OCI-LY1 (cell line): ENCODE measurements at regions not wholly inside any gene's neighbourhood (a gene's known extent, or its start where the extent isn't known, plus 50 kb on each side); places are given as distances from the start of the nearest gene placed in this dataset.
"Not testable (repeated sequence)": the region's sequence is repeated elsewhere in the genome, so short reads cannot be mapped to it uniquely, and the experiment has no call there.

ENCODE experiments used
- H2AFZ ChIP-seq: fragments of 200-600 bp; sonication (generic), shearing (Covaris generic); 2 replicates; pipeline ENCODE4 v1.6.0; 2014; ENCODE audit warnings: antibody characterized with exemption, mild to moderate bottlenecking, low read length
- H3F3A ChIP-seq: fragments of 200-600 bp; sonication (generic), shearing (Covaris generic); 2 replicates; pipeline ENCODE4 v1.6.0; 2014; ENCODE audit warnings: mild to moderate bottlenecking, antibody characterized with exemption, low read length, moderate library complexity; ENCODE audit not compliant: insufficient read depth
- H3K27ac ChIP-seq: fragments of 200-600 bp; sonication (generic); 2 replicates; pipeline ENCODE4 v1.5.1; 2014; ENCODE audit warnings: low read length, mixed run types, mild to moderate bottlenecking, low read depth; ENCODE audit not compliant: poor library complexity, severe bottlenecking
- H3K27me3 ChIP-seq: fragments of 200-600 bp; sonication (generic); 2 replicates; pipeline ENCODE4 v1.6.0; 2014; ENCODE audit warnings: antibody characterized with exemption, mild to moderate bottlenecking, low read length, moderate library complexity; ENCODE audit not compliant: insufficient read depth
- H3K36me3 ChIP-seq: fragments of 200-600 bp; sonication (generic); 2 replicates; pipeline ENCODE4 v1.6.1; 2014; ENCODE audit warnings: mild to moderate bottlenecking, antibody characterized with exemption, low read length, moderate library complexity, mixed read lengths; ENCODE audit not compliant: insufficient read depth
- H3K4me1 ChIP-seq: fragments of 200-600 bp; sonication (generic); 2 replicates; pipeline ENCODE4 v1.5.1; 2014; ENCODE audit warnings: mild to moderate bottlenecking, low read length, moderate library complexity; ENCODE audit not compliant: insufficient read depth, severe bottlenecking
- H3K4me2 ChIP-seq: fragments of 200-600 bp; sonication (generic), shearing (Covaris generic); 2 replicates; pipeline ENCODE4 v1.6.1; 2014; ENCODE audit warnings: low read length
- H3K4me3 ChIP-seq: fragments of 200-600 bp; sonication (generic); 2 replicates; pipeline ENCODE4 v1.5.1; 2014; ENCODE audit warnings: low read length, low read depth, mild to moderate bottlenecking, mixed read lengths; ENCODE audit not compliant: poor library complexity, severe bottlenecking
- H3K79me2 ChIP-seq: fragments of 200-600 bp; shearing (Covaris generic); 2 replicates; pipeline ENCODE4 v1.6.1; 2016; ENCODE audit warnings: mixed run types, low read length, mixed read lengths; ENCODE audit not compliant: insufficient read depth
- H3K9ac ChIP-seq: fragments of 200-600 bp; sonication (generic), shearing (Covaris generic); 2 replicates; pipeline ENCODE4 v1.6.1; 2014; ENCODE audit warnings: mild to moderate bottlenecking, low read length, mixed read lengths
- H3K9me2 ChIP-seq: fragments of 200-600 bp; sonication (generic), shearing (Covaris generic); 2 replicates; pipeline ENCODE4 v1.6.1; 2014; ENCODE audit warnings: low read depth, mild to moderate bottlenecking, low read length, mixed read lengths
- H3K9me3 ChIP-seq: fragments of 200-600 bp; shearing (Covaris generic); 2 replicates; pipeline ENCODE4 v1.6.1; 2014; ENCODE audit warnings: low read length, mixed read lengths
- H4K20me1 ChIP-seq: fragments of 200-600 bp; sonication (generic), shearing (Covaris generic); 2 replicates; pipeline ENCODE4 v1.6.0; 2016; ENCODE audit warnings: mild to moderate bottlenecking, low read length; ENCODE audit not compliant: insufficient read depth
- CTCF ChIP-seq: fragments of 200-600 bp; sonication (generic), shearing (Covaris generic); IDR thresholded peaks from 2 replicates; pipeline ENCODE4 v1.5.1; 2017; ENCODE audit warnings: mild to moderate bottlenecking, antibody characterized with exemption, low read length, moderate library complexity, mixed read lengths
- EZH2 ChIP-seq: fragments of 200-600 bp; sonication (generic), shearing (Covaris generic); IDR thresholded peaks from 2 replicates; pipeline ENCODE4 v1.8.0; 2017; ENCODE audit warnings: borderline replicate concordance, mixed run types, mild to moderate bottlenecking, antibody characterized with exemption, low read length, moderate library complexity, mixed read lengths

GRCh38 chr1:114249691-114250090 lies 96.0 kb upstream of the SYT6 start:
- no peaks in the 10 kb centered on the region for H4K20me1 ChIP-seq
- H3K36me3 ChIP-seq: no peaks in the 10 kb centered on the region
- H3K27me3 ChIP-seq: no peaks in the 10 kb centered on the region
- no peak overlapping the region for H3K27ac ChIP-seq
- no peaks in the 10 kb centered on the region for H3F3A ChIP-seq
- no peaks in the 10 kb centered on the region for H3K9me3 ChIP-seq
- H3K79me2 ChIP-seq: no peaks in the 10 kb centered on the region
- TF ChIP-seq EZH2: no peak
- TF ChIP-seq CTCF: no peak
- no peak overlapping the region for H2AFZ ChIP-seq
- H3K4me3 ChIP-seq: no peak overlapping the region
- no peaks in the 10 kb centered on the region for H3K9me2 ChIP-seq
- H3K4me2 ChIP-seq: no peak overlapping the region
- H3K4me1 ChIP-seq: no peaks in the 10 kb centered on the region
- H3K9ac ChIP-seq: no peak overlapping the region

GRCh38 chr1:114248162-114248561 lies 94.5 kb upstream of the SYT6 start:
- no peaks in the 10 kb centered on the region for H3K9me3 ChIP-seq

GRCh38 chr1:114242531-114243210 lies 89.0 kb upstream of the SYT6 start:
- not testable (repeated sequence) for H3K27me3 ChIP-seq, H3K9me2 ChIP-seq, H3F3A ChIP-seq, H4K20me1 ChIP-seq, H3K4me3 ChIP-seq, H3K4me2 ChIP-seq, H2AFZ ChIP-seq, H3K9ac ChIP-seq, H3K36me3 ChIP-seq, H3K4me1 ChIP-seq, H3K79me2 ChIP-seq, H3K9me3 ChIP-seq, H3K27ac ChIP-seq

More at GRCh38 chr1:114248162-114248561, 94.5 kb upstream of the SYT6 start:
- Histone ChIP-seq H3K27ac (no peak overlapping the region), H3K79me2 (no peaks in the 10 kb centered on the region), H2AFZ (no peak overlapping the region), H3K4me3 (no peak overlapping the region), H3K4me2 (no peak overlapping the region), H3K27me3 (no peaks in the 10 kb centered on the region), H3K36me3 (no peaks in the 10 kb centered on the region), H3F3A (no peaks in the 10 kb centered on the region), H3K9me2 (no peaks in the 10 kb centered on the region), H3K9ac (no peak overlapping the region), H4K20me1 (no peaks in the 10 kb centered on the region), H3K4me1 (no peaks in the 10 kb centered on the region)
- TF ChIP-seq CTCF: no peak
- TF ChIP-seq EZH2: no peak

GRCh38 chr1:114238053-114238452 lies 84.4 kb upstream of the SYT6 start:
- no peaks in the 10 kb centered on the region for H3K9me2 ChIP-seq
- no peak for TF ChIP-seq EZH2

More at GRCh38 chr1:114238053-114238452, 84.4 kb upstream of the SYT6 start:
- H3K4me1 ChIP-seq: peaks cover 4% of the 10 kb centered on the region
- H3F3A ChIP-seq: no peaks in the 10 kb centered on the region
- no peaks in the 10 kb centered on the region for H4K20me1 ChIP-seq
- no peak overlapping the region for H2AFZ ChIP-seq
- H3K9ac ChIP-seq: no peak overlapping the region
- H3K4me2 ChIP-seq: no peak overlapping the region
- H3K36me3 ChIP-seq: no peaks in the 10 kb centered on the region
- no peak overlapping the region for H3K4me3 ChIP-seq
- no peaks in the 10 kb centered on the region for H3K79me2 ChIP-seq
- H3K27ac ChIP-seq: no peak overlapping the region
- no peaks in the 10 kb centered on the region for H3K9me3 ChIP-seq
- H3K27me3 ChIP-seq: no peaks in the 10 kb centered on the region
